ENCODE measurements at regions not wholly inside any gene's neighbourhood (a gene's known extent, or its start where the extent isn't known, plus 50 kb on each side); places are given as distances from the start of the nearest gene placed in this dataset.

- H3K4me1 Mint-ChIP-seq (ENCODE audit: low read depth): no peaks in the 10 kb centered on the region
- no peak overlapping the region for H3K27ac Mint-ChIP-seq
- H3K36me3 Mint-ChIP-seq (ENCODE audit: insufficient read depth): no peaks in the 10 kb centered on the region
- peaks cover 11% of the 10 kb centered on the region for H3K9me3 Mint-ChIP-seq (ENCODE audit: low read depth)
- no peak for DNase-seq (ENCODE audit: low spot score, unreplicated experiment)
- TF ChIP-seq, protein P1, sequence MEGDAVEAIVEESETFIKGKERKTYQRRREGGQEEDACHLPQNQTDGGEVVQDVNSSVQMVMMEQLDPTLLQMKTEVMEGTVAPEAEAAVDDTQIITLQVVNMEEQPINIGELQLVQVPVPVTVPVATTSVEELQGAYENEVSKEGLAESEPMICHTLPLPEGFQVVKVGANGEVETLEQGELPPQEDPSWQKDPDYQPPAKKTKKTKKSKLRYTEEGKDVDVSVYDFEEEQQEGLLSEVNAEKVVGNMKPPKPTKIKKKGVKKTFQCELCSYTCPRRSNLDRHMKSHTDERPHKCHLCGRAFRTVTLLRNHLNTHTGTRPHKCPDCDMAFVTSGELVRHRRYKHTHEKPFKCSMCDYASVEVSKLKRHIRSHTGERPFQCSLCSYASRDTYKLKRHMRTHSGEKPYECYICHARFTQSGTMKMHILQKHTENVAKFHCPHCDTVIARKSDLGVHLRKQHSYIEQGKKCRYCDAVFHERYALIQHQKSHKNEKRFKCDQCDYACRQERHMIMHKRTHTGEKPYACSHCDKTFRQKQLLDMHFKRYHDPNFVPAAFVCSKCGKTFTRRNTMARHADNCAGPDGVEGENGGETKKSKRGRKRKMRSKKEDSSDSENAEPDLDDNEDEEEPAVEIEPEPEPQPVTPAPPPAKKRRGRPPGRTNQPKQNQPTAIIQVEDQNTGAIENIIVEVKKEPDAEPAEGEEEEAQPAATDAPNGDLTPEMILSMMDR (IDR thresholded peaks at IDR 0.05; ENCODE audit: unreplicated experiment): no peak
- no peak overlapping the region for H3K4me3 Mint-ChIP-seq (ENCODE audit: low read depth)
- peaks cover 6% of the 10 kb centered on the region for H3K27me3 Mint-ChIP-seq
Observed at GRCh38 chr7:3094701-3095445, 51.2 kb upstream of the CARD11 start.

DNA sequence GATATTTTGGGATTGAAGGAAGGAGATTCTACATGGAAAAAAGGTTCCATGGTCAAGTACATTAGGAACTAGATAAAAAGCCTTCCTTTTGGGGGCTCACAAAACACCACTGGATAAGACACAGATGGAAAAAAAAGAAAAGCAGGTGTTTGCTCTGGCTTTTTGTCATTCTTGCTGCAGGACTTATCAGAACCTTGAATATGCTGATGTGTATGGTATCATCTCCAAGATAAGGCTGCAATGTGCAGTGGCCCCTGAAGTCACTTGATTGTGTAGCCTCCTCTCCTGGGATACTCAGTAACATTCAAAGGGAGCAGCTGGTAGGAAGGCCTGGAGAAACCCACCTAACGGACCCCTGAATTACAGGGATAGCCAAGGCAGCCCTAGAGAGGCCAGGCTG, 54.1 kb upstream of the CARD11 start:
- Mint-ChIP-seq H3K4me1 (ENCODE audit: low read depth) (no peaks in the 10 kb centered on the region), H3K27me3 (no peaks in the 10 kb centered on the region)

GRCh38 chr7:3102159-3102558, 58.5 kb upstream of the CARD11 start:
- DNase-seq (ENCODE audit: low spot score, unreplicated experiment): no peak
- H3K27ac Mint-ChIP-seq: no peak overlapping the region

More for the DNA sequence above, 54.1 kb upstream of the CARD11 start:
- Mint-ChIP-seq H3K9me3 (ENCODE audit: low read depth) (peaks cover 11% of the 10 kb centered on the region), H3K36me3 (ENCODE audit: insufficient read depth) (no peaks in the 10 kb centered on the region), H3K27ac (no peak overlapping the region), H3K4me3 (ENCODE audit: low read depth) (no peak overlapping the region)
- TF ChIP-seq, protein P1 (IDR thresholded peaks at IDR 0.05; ENCODE audit: unreplicated experiment): no peak
- DNase-seq (ENCODE audit: low spot score, unreplicated experiment): no peak

GRCh38 chr7:3103614-3104398, 60.1 kb upstream of the CARD11 start:
- no peaks in the 10 kb centered on the region for H3K9me3 Mint-ChIP-seq (ENCODE audit: low read depth)
- H3K27me3 Mint-ChIP-seq: no peaks in the 10 kb centered on the region
- H3K4me3 Mint-ChIP-seq (ENCODE audit: low read depth): no peak overlapping the region
- no peaks in the 10 kb centered on the region for H3K36me3 Mint-ChIP-seq (ENCODE audit: insufficient read depth)
- no peaks in the 10 kb centered on the region for H3K4me1 Mint-ChIP-seq (ENCODE audit: low read depth)
- TF ChIP-seq, protein P1 (IDR thresholded peaks at IDR 0.05; ENCODE audit: unreplicated experiment): no peak
- no peak for DNase-seq (ENCODE audit: low spot score, unreplicated experiment)
- no peak overlapping the region for H3K27ac Mint-ChIP-seq

More at GRCh38 chr7:3102159-3102558, 58.5 kb upstream of the CARD11 start:
- Mint-ChIP-seq H3K36me3 (ENCODE audit: insufficient read depth) (no peaks in the 10 kb centered on the region), H3K4me3 (ENCODE audit: low read depth) (no peak overlapping the region), H3K9me3 (ENCODE audit: low read depth) (peaks cover 3% of the 10 kb centered on the region), H3K4me1 (ENCODE audit: low read depth) (no peaks in the 10 kb centered on the region), H3K27me3 (no peaks in the 10 kb centered on the region)
- TF ChIP-seq, protein P1 (IDR thresholded peaks at IDR 0.05; ENCODE audit: unreplicated experiment): no peak

- H3K9me3 Mint-ChIP-seq (ENCODE audit: low read depth): no peaks in the 10 kb centered on the region
- no peaks in the 10 kb centered on the region for H3K27me3 Mint-ChIP-seq
- H3K4me3 Mint-ChIP-seq (ENCODE audit: low read depth): no peak overlapping the region
- H3K36me3 Mint-ChIP-seq (ENCODE audit: insufficient read depth): no peaks in the 10 kb centered on the region
- TF ChIP-seq, protein P1 (IDR thresholded peaks at IDR 0.05; ENCODE audit: unreplicated experiment): no peak
- peaks cover 7% of the 10 kb centered on the region for H3K4me1 Mint-ChIP-seq (ENCODE audit: low read depth)
- H3K27ac Mint-ChIP-seq: no peak overlapping the region
- DNase-seq (ENCODE audit: low spot score, unreplicated experiment): no peak
Observed at GRCh38 chr7:3105856-3106255, 62.2 kb upstream of the CARD11 start.
